HepG2 (cell line): ENCODE measurements at regions not wholly inside any gene's neighbourhood (a gene's known extent, or its start where the extent isn't known, plus 50 kb on each side); places are given as distances from the start of the nearest gene placed in this dataset.

Experiments used
- ATAC-seq: fragments of 200-7000 bp; cut with Tn5 transposase; 3 replicates; pipeline ENCODE4 v1.9.1; 2020; ENCODE audit warnings: mild to moderate bottlenecking, moderate library complexity
- BruUV-seq: library from RNA; stranded (reverse); fragments of 400-500 nt; replicated peaks from 2 replicates; lab custom pipeline; 2021; lab: Mats Ljungman, UMichigan
- CTCF ChIA-PET: fragments of 300-600 bp; formaldehyde crosslinking; extraction: SDS; loops from one replicate; lab custom pipeline; 2021; ENCODE audit warnings: low total read pairs, inconsistent platforms, low intra/inter-chr PET ratio; lab: Yijun Ruan, JAX
- POLR2A ChIA-PET: fragments of 350-600 bp; sonication (Branson Sonifier 250); formaldehyde crosslinking; loops from one replicate; lab custom pipeline; 2020; ENCODE audit warnings: antibody characterized with exemption, inconsistent platforms; lab: Yijun Ruan, JAX
- DNase-seq: peaks from one replicate; pipeline ENCODE4 v3.0.0-alpha.2; 2015; ENCODE audit warnings: low spot score
- FAIRE-seq: peaks from 3 replicates; lab custom pipeline; 2011; peaks lifted over from hg19 to GRCh38; lab: Jason Lieb, UNC
- H2AFZ ChIP-seq: one replicate; pipeline ENCODE4 v1.6.1; 2011; ENCODE audit warnings: low read length, inconsistent platforms
- H3K27ac ChIP-seq: fragments of 300-600 bp; 3 replicates; pipeline ENCODE4 v1.8.0; 2011; ENCODE audit warnings: mixed run types, mild to moderate bottlenecking, mixed read lengths, low read length, inconsistent platforms; ENCODE audit not compliant: insufficient read depth; ENCODE audit errors: extremely low read length
- H3K27me3 ChIP-seq, 2 experiments: fragments of 200-600 bp in 1 of 2; 2 replicates in 1 of 2; 3 replicates in 1 of 2; pipeline versions ENCODE4 v1.6.0 to v1.8.0; 2011; ENCODE audit warnings: low read length in 2 of 2, mild to moderate bottlenecking in 2 of 2, moderate library complexity in 2 of 2, inconsistent platforms in 1 of 2; ENCODE audit not compliant: insufficient read depth in 2 of 2, control insufficient read depth in 1 of 2
- H3K36me3 ChIP-seq, 2 experiments: fragments of 200-600 bp in 1 of 2; replicated peaks in 1 of 2; 2 replicates in 1 of 2; 3 replicates in 1 of 2; pipeline versions ENCODE4 v1.5.1 to v1.8.0; 2011; ENCODE audit warnings: low read length in 2 of 2, inconsistent platforms in 1 of 2; ENCODE audit not compliant: insufficient read depth in 2 of 2, control insufficient read depth in 1 of 2
- H3K4me1 ChIP-seq: 2 replicates; pipeline ENCODE4 v1.5.1; 2012; ENCODE audit warnings: low read length, inconsistent platforms; ENCODE audit not compliant: insufficient read depth
- H3K4me2 ChIP-seq: 2 replicates; pipeline ENCODE4 v1.6.0; 2011; ENCODE audit warnings: low read depth, low read length, inconsistent platforms
- H3K4me3 ChIP-seq, 3 experiments: fragments of 200-600 bp in 1 of 3; sonication (generic), shearing (Covaris generic) in 1 of 3; replicated peaks in 1 of 3; 2 replicates each; pipeline ENCODE4 v1.5.1; 2011 to 2016; ENCODE audit warnings: low read length in 3 of 3, inconsistent platforms in 2 of 3, low read depth in 2 of 3, mild to moderate bottlenecking in 2 of 3, control low read depth in 1 of 3, mixed read lengths in 1 of 3; ENCODE audit not compliant: insufficient read depth in 1 of 3
- H3K79me2 ChIP-seq: one replicate; pipeline ENCODE4 v1.6.1; 2011; ENCODE audit warnings: low read length, inconsistent platforms; ENCODE audit not compliant: insufficient read depth
- H3K9ac ChIP-seq: 2 replicates; pipeline ENCODE4 v1.6.0; 2011; ENCODE audit warnings: mild to moderate bottlenecking, low read depth, low read length, inconsistent platforms; ENCODE audit not compliant: insufficient read depth
- H3K9me3 ChIP-seq: 2 replicates; pipeline ENCODE4 v1.5.1; 2012; ENCODE audit warnings: mild to moderate bottlenecking, low read length
- H4K20me1 ChIP-seq: 2 replicates; pipeline ENCODE4 v1.6.0; 2011; ENCODE audit warnings: inconsistent platforms, mild to moderate bottlenecking, low read length, moderate library complexity; ENCODE audit not compliant: insufficient read depth
- HOXA3 ChIP-seq: sonication (generic); formaldehyde crosslinking; IDR thresholded peaks from 2 replicates; pipeline ENCODE4 v1.5.0; 2020; ENCODE audit warnings: missing genetic modification reagents
- KLF6 ChIP-seq: IDR thresholded peaks from 2 replicates; pipeline ENCODE4 v1.8.0; 2016; ENCODE audit warnings: missing biosample characterization, missing genetic modification reagents
- ZKSCAN5 ChIP-seq: sonication (generic); formaldehyde crosslinking; IDR thresholded peaks from 2 replicates; pipeline ENCODE4 v1.5.1; 2020; ENCODE audit warnings: mild to moderate bottlenecking, missing genetic modification reagents
- ZNF260 ChIP-seq: sonication (generic); formaldehyde crosslinking; IDR thresholded peaks from 2 replicates; pipeline ENCODE4 v1.4.0; 2020; ENCODE audit warnings: missing genetic modification reagents, low read depth, mild to moderate bottlenecking, borderline replicate concordance
- ZNF567 ChIP-seq: sonication (generic); formaldehyde crosslinking; IDR thresholded peaks from 2 replicates; pipeline ENCODE4 v1.8.1; 2023; ENCODE audit warnings: mild to moderate bottlenecking, missing genetic modification reagents, borderline replicate concordance
- ZNF674 ChIP-seq: sonication (generic); formaldehyde crosslinking; IDR thresholded peaks from 2 replicates; pipeline ENCODE4 v1.5.0; 2020; ENCODE audit warnings: low read depth, mild to moderate bottlenecking, missing genetic modification reagents
- WGBS: methylation state at CpG from one replicate; pipeline ENCODE4 v1.1.6; 2017; ENCODE audit warnings: low lambda C conversion rate; 5-methylcytosine and 5-hydroxymethylcytosine counted together
- in situ Hi-C: cut with HindIII; loops from 2 replicates; pipeline ENCODE4 v1.10.0; 2017; ENCODE audit warnings: low pct_unique_long_range_greater_than_20kb; ENCODE audit not compliant: extremely low pct_ligation_motif_present
- intact Hi-C: fragments of 100-400 bp; cut with micrococcal nuclease; formaldehyde crosslinking; loops from one replicate; pipeline ENCODE4 v1.10.0; 2022; ENCODE audit not compliant: unreplicated experiment
- TF ChIP-seq, protein P1 (sequence below): sonication (generic); formaldehyde crosslinking; IDR thresholded peaks from 2 replicates; pipeline ENCODE4 v1.4.0; 2020; ENCODE audit warnings: mild to moderate bottlenecking, low read depth, missing genetic modification reagents
- TF ChIP-seq, protein P2 (sequence below): sonication (generic); formaldehyde crosslinking; IDR thresholded peaks from 2 replicates; pipeline ENCODE4 v1.5.0; 2020; ENCODE audit warnings: missing genetic modification reagents
- TF ChIP-seq, protein P3 (sequence below): sonication (generic); formaldehyde crosslinking; IDR thresholded peaks from 2 replicates; pipeline ENCODE4 v1.4.0; 2020; ENCODE audit warnings: missing genetic modification reagents, borderline replicate concordance

DNA sequence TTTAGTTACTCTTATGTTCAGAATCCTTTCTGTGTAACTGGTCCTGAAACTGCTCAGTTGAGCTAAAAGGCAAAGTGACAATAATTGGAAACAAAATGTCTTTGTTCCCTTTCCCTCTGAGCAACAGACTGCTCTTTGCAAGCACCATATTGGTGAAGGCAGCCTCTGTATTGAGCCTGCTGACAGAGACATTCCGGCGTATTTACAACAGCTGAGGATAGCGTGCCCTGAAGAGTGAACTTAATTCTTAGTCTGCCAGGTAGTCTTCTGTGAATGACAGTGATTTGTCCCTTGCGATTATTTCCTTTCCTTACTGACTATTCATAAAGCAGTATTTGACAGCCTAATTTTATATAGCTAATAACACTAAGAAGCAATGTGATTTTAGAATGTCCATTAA is 239.1 kb downstream of the CPS1 start:
- H3K27ac ChIP-seq, result no peak overlapping the region
- 53% methylated on average over 4 of the region's 4 CpGs for WGBS
- FAIRE-seq (no peak), DNase-seq (no peak), ATAC-seq (no peak)
- BruUV-seq, result no TSS peak
- H3K4me2 ChIP-seq, result no peak overlapping the region
- ChIA-PET CTCF (no interaction called here), POLR2A (no interaction called here)
- in situ Hi-C loops (no loop called here), intact Hi-C loops (no loop called here)
- TF ChIP-seq HOXA3 (CRISPR knock-in tag) (no peak), KLF6 (CRISPR knock-in tag) (no peak), ZNF567 (CRISPR knock-in tag) (no peak), ZNF674 (CRISPR knock-in tag) (no peak), ZNF260 (CRISPR knock-in tag) (no peak), ZKSCAN5 (no peak)
- TF ChIP-seq, protein P1, sequence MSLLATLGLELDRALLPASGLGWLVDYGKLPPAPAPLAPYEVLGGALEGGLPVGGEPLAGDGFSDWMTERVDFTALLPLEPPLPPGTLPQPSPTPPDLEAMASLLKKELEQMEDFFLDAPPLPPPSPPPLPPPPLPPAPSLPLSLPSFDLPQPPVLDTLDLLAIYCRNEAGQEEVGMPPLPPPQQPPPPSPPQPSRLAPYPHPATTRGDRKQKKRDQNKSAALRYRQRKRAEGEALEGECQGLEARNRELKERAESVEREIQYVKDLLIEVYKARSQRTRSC (CRISPR knock-in tag), result no peak
- TF ChIP-seq, protein P2, sequence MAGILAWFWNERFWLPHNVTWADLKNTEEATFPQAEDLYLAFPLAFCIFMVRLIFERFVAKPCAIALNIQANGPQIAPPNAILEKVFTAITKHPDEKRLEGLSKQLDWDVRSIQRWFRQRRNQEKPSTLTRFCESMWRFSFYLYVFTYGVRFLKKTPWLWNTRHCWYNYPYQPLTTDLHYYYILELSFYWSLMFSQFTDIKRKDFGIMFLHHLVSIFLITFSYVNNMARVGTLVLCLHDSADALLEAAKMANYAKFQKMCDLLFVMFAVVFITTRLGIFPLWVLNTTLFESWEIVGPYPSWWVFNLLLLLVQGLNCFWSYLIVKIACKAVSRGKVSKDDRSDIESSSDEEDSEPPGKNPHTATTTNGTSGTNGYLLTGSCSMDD (CRISPR knock-in tag), result no peak
- TF ChIP-seq, protein P3, sequence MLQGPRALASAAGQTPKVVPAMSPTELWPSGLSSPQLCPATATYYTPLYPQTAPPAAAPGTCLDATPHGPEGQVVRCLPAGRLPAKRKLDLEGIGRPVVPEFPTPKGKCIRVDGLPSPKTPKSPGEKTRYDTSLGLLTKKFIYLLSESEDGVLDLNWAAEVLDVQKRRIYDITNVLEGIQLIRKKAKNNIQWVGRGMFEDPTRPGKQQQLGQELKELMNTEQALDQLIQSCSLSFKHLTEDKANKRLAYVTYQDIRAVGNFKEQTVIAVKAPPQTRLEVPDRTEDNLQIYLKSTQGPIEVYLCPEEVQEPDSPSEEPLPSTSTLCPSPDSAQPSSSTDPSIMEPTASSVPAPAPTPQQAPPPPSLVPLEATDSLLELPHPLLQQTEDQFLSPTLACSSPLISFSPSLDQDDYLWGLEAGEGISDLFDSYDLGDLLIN (CRISPR knock-in tag), result no peak
- no peaks in the 10 kb centered on the region for H3K36me3 ChIP-seq
- H3K9me3 ChIP-seq, result no peaks in the 10 kb centered on the region
- H3K4me1 ChIP-seq, result no peaks in the 10 kb centered on the region
- no peaks in the 10 kb centered on the region for H3K79me2 ChIP-seq
- H3K27me3 ChIP-seq, result no peaks in the 10 kb centered on the region
- H2AFZ ChIP-seq, result no peak overlapping the region
- H4K20me1 ChIP-seq, result no peaks in the 10 kb centered on the region
- H3K4me3 ChIP-seq, result no peak overlapping the region
- H3K9ac ChIP-seq, result no peak overlapping the region
